GM21526 (cell line): ENCODE measurements at regions not wholly inside any gene's neighbourhood (a gene's known extent, or its start where the extent isn't known, plus 50 kb on each side); places are given as distances from the start of the nearest gene placed in this dataset.
A peak's percentile ranks its signal among the peaks of the same experiment; 100 is the strongest.
"Not testable (repeated sequence)": the region's sequence is repeated elsewhere in the genome, so short reads cannot be mapped to it uniquely, and the experiment has no call there.

Experiments
- ATAC-seq: cut with Tn5 transposase; IDR thresholded peaks from one replicate; pipeline ENCODE4 v1.9.1; 2021; ENCODE audit warnings: moderate library complexity; ENCODE audit not compliant: unreplicated experiment, low FRiP score

DNA sequence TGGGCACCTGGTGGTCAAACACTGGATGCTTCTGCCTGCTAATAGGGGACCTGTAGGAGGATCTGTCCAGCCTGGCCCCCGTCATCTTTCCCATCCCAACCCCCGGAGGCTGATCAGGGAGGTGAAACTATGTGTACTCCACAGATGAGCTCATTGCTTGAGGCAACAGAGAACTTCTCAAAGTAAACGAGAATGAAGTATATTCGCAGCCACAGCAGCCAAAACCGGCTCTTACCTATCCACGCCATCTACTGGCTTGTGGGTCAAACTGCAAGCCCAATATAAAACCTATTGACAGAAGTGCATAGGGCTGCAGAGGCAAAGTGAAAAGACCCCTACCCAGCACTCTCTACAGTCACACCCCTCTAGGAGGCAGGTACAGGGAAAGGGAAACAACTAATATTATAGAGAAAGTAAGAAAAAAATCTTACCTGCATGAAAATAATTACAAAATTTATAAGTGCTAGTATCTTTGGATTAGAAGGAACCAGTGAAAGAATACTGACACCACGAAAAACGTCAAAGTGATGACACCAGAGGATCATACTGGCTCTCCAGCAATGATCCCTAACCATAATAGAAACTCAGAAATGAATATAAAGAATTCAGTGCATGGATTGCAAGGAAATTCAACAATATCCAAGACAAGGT, 973.5 kb downstream of the ANKRD7 start:
- peak; percentile 97 for ATAC-seq

DNA sequence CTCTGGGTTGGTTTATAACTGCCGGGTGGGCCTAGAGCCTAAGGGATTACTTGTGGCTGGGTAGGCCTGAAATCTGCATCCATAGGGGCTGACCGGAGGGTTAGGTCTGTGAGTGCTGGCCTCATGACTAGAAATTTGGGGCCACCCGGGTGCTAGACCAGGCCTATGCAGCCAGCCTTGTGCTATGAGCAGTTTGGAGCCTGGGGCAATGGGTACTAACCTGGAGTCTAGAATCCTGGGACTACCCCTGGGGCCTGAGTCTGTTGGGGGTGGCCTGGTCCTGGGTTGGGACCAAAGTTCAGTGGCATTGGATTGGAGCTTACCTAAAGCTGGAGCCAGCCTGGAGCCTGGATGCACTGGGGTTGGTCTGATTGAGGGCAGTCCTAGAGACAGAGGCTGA, 995.2 kb downstream of the ANKRD7 start:
- no peak for ATAC-seq

DNA sequence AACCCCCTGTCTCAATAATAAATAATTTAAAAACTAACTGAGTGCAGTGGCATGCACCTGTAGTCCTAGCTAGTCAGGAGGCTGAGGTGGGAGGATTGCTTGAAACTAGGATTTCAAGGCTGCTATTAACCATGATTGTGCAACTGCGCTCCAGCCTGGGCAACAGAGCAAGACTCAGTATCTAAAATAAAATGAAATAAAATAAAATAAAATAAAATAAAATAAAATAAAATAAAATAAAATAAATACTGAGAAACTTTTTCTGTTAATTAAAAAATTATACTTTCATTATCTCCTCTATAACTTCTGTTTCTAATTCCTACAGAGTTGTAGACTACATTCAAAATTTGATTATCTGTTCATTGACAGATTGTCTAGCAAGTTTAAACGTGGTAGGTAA, 999.4 kb downstream of the ANKRD7 start:
- no peak for ATAC-seq

DNA sequence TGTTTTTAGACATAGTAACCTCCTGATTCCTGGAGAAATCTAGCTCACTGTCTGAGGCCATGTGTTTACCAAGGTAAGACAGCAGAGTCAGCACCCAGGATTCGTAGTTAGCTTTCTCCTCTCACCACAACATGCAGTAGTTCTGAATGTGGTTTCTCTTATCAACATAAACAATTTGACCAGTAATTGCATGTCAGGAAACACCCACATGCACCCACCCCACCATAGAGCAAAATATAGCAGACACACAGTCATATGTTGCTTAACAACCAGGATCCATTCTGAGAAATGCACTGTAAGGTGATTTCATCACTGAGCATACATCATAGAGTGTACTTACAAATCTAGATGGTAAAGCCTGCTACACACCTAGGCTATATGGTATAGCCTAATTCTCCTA, 1004.0 kb downstream of the ANKRD7 start:
- no peak for ATAC-seq

DNA sequence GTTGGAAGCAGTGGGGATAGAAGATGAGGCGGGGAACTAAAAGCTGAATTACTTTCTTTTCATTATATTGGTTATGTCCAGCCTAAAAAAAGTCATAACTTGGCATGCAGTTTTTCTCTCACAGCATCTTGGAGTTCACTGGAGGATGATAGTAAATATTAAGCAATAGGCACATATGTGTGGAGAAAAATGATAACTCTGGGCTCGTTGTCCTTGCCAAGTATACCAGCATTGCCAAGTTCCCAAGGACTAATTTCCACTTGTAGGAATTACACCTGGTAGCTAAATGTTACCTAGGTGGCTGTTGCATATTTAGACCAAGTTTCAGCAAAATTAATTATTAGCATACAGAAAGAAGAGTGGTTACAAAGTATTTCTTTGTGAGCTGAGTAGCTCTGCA, 1007.6 kb downstream of the ANKRD7 start:
- ATAC-seq: no peak

DNA sequence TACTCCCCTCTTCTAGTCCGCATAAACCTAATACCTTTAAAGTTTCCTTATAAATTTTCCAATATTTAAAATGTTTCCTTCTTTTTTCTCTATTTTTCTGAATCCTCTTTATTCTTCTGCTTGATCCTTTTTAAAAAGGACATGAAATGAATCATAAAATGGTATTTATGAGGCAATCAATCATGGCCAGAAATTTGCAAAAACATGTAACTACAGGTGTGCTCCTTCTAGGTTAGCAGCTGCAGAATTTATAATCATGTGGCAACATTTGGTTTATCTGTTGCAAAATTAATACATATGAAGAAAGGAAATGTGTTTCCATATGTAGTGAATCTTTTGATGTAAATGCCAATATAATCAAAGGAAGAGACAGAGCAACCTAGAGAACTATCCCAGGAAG, 1008.5 kb downstream of the ANKRD7 start:
- no peak for ATAC-seq

DNA sequence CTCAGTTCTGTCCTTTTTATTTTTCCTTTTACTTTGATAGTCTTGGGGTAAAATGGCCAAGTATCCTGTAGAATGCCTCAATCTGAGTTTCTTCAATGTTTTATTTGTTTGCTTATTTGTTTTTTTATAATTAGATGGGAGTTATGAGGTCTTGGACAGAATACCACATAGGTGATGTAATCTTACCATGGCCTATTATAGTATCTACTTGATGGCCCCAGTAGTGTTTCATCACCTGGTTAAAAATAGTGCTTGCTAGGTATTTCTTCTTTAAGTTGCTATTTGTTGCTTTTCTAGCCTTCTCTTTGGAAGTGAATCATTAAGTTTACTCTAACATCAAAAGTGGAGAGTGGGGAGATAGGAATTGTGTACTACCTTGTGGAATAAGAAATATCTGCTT, 1020.0 kb upstream of the KCND2 start:
- no peak for ATAC-seq

DNA sequence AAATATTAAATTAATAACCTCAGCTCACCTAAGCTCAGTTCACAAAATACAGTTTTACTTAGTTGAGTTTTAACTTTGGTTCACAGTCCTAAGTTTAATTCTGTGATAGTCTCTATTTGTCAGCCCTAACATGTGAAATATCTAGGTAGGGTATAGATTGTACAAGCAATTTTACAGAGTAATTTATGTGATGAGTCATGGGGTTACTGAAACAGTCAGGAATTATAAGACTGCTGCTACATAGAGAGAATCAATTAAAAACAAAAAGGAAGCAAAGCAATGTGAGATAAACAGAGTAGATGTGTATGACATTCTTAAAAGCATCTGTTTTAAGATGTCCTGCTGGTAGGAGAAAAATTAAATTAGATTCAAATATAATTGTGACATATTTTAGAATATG, 1018.2 kb upstream of the KCND2 start:
- ATAC-seq: no peak

DNA sequence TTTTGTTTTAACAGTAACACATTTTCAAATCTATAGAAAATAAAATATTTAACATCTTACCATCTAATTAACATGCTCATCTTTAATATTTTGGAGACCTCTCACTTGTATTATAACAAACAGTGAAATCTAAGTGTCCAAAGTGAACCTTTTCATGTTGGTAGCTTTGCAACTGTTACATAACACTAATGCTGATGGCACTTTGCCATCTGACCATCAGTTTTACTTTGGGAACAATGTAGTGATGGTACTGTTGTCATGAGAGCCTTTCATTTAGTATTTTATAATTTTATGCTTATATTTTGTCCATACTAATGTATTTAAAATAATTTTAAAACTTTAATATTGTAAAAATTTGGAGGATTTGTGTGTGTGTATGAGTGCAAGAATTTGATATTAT, 1017.0 kb upstream of the KCND2 start:
- ATAC-seq: no peak

DNA sequence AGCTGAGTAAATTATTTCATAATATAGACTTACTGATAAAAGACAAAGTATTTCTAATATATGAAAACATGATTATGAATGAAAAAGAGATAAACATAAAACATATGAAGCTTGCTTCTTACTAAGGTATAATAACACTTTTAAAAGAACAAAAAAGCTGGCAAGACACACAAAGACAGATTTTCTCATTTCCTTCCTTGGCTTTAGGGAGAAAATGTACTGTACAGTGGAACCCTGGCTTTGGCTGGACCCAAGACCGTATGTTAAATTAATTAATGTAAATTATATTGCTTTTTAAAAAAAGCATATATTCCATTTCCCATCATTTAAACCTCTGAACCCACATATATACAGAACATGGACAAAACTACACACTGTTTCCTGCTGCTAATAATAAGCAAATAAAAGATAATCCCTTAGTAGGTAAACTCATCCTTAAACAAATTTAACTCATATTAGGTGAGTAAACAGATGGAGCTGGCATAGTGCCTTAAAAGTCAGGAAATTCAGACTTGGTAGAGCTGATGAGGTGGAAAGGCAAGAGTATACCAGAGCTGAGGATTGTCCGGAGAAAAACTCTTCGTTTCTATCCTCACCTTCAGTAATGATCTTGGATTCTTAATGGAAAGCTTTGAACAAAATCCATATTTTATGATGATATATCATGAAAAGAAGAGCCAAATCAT, 1016.4 kb upstream of the KCND2 start:
- ATAC-seq: no peak

DNA sequence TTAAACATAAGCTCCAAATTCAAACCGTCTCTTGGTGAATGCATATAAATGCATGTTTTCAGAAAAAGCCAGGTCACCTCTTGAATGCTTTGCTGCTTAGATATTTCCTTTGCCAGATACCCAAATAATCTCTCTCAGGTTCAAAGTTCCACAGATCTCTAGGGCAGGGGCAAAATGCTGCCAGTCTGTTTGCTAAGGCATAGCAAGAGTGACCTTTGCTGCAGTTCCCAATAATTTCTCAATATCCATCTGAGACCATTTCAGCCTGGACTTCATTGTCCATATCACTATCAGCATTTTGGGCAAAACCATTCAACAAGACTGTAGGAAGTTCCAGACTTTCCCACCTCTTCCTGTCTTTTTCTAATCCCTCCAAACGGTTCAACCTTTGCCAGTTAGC, 1006.2 kb upstream of the KCND2 start:
- ATAC-seq: not testable (repeated sequence)

DNA sequence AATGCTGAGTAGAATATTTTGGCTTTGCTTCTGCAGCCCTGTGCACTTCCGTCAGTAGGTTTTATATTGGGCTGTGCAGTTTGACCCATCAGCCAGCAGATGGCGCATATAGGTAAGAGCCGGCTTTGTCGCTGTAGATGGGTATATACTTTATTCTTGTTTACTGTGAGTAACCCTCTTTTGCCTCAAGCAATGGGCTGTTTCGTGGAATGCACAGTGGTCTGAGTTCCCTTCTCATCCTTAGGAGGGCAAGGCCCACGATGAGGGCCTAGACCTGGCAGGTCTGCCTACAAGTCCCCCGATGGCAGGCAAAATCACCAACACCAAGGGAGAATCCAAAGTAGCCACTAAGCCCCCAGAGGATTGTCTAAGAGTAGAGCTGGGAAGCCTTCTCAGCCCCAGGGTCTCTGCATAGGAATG, 1002.9 kb upstream of the KCND2 start:
- peak; percentile 99 for ATAC-seq

DNA sequence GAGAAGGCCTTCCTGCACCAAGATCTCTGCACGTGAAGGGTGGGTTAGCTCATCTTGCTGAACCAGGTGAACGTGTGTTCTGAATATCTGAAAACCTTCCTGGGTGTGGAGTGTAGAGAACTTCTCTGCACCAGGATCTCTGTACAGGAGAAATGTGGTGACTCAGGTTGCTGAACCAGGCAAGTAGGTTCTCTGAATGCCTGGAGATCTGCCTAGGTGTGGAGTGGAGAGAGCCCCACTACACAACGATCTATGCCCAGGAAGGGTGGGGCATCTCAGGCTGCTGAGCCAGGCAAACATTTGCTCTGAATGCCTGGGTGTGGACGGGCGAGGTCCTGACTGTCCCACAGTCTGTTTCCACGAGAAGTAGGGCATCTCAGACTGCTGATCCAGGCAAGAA, 1002.3 kb upstream of the KCND2 start:
- ATAC-seq: no peak

DNA sequence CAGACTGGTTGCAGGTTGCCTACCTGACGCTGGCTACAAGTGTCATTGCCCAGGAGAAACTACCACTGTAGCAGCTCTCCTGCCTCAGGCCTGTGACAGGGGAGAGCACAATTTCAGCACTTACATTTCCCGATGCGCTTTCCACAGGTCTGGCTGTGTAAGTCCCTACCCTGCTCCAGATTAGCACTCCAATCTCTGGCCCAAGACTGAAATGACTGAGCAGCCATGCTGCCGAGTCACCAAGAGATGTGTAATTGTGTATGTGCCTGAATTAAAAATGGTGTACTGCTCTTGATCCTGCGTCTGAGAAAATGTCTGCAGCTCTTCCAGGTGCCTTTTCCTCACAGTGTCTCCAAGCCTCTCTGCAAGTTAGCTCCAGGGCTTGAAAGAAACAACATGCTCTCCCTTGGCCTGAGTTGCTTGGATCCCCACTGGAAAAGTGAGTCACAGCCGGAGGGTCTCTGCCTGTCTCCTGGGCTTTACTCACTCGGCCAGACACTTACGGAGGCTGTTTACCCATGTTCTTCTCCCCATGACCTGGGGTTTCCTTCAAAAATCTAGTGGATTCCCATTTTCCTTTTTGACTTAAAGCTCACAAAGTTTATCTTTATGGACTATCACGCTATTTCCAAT, 1001.7 kb upstream of the KCND2 start:
- no peak for ATAC-seq

DNA sequence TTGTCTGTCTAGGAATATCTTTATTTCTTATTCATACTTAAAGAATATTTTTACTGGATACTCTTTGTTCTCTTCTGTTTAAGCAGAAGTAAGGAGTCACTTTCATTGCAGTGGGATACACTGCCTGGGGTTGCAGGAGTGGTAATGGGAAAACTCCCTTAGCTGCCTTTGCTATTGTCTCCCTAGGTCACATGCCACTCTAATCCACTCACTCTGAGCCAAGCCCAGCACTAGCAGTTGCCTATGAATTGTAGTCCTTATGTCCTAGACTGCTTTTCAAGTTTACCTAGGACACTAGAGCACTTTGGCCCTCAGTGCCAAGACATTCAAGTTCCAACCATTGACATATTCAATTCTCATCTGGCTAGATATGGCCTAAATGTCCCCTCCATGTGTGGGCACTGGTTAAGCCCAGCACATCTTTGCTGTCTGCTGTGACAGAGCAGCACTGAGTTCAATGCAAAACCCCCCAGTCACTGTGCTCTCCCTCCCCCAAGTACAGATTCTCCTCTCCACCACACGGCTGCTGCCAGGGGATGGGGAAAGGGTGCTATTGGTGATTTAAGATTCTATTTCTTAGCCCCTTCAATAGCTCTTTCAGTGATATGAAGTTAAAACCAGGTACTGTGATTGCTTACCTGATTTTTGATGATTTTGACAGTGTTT, 991.7 kb upstream of the KCND2 start:
- no peak for ATAC-seq

DNA sequence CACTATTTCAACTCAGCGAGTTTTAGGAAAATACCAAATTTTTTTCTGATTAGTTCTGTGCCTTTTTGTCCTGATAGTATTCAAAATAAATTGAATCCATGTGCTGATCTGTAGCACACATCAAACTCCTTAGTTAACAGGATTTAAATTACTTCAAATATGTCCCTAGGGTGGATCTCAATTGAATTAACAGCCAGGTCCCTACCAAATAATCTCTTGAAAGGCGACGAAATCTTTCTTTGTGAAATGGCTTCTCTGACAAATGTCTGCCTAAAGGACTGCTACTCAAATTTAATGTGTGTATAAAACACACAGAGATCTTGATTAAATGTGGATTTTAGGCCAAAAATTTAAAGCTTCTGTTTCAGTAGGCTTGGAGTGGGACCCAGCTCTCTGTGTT, 989.6 kb upstream of the KCND2 start:
- ATAC-seq: no peak

DNA sequence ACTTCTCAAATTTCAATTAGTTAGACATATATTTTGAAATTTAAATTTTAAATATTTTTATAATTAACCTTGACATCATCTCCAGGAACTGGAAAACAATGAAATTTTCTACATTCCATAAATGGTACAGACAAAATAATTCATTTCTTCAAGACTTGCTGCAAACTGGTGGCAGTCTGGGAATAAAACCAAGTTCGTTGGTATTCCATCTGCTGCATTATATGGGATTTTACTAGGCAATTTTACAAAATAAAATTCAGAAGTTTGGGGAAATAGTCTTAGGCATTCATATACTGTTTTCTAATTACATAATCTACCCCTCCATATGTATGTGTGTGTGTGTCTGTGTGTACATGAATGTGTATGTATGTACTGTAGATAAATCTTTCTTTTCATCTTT, 984.6 kb upstream of the KCND2 start:
- no peak for ATAC-seq

DNA sequence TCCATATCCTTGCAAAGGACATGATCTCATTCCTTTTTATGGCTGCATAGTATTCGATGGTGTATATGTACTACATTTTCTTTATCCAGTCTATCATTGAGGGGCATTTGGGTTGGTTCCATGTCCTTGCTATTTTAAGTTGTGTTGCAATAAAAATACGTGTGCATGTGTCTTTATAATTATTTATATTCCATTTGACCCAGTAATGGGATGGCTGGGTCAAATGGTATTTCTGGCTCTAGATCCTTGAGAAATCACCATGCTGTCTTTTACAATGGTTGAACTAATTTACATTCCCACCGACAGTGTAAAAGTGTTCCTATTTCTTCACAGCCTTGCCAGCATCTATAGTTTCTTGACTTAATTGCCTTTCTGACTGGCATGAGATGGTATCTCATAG, 972.6 kb upstream of the KCND2 start:
- not testable (repeated sequence) for ATAC-seq

DNA sequence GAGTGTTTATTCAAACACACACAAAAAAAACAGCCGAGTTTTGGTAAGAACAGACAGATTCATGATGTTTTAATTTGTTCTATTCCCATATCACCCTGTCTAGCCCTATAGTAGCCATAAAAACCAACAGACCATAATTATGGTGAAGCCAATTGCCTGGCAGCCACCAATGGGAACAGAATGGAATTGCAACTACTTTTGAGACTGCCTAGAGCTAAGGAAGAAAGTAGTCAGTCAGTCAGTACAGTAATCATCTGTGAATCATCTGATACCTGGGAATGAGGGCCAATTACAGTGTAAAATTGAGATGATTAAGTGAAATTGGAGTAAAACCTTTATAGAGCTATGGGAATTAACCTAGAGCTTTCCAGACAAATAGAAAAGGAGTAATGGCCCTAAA, 952.7 kb upstream of the KCND2 start:
- no peak for ATAC-seq

DNA sequence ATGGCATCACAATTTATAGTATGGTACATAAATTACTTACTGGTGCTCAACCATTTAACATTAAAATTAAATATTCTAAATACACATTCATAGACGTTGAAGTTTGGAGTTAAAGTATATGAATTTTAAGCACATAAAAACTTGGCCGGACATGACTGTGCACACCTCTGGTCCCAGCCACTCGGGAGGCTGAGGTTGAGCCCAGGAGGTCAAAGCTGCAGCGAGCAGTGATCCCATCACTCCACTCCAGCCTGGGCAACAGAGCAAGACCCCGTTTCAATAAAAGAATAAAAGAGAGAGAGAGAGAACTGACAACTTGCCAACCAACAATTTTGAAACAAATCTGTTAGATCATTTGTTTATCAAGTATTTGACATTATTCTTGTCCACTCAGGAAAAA, 943.3 kb upstream of the KCND2 start:
- no peak for ATAC-seq

DNA sequence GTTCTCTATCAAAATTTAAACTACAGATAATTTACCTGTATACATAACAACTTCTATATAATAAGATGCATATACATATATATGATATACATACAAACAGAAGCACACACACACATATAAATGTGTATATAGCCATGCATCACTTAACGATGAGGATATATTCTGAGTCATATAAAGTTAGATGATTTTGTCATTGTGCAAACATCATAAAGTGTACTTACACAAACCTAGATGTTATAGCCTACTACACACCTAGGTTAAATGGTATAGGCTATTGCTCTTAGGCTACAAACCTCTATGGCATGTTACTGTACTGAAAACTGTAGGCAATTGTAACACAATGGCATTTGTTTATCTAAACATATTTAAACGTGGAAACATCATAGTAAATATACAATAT, 937.6 kb upstream of the KCND2 start:
- no peak for ATAC-seq

DNA sequence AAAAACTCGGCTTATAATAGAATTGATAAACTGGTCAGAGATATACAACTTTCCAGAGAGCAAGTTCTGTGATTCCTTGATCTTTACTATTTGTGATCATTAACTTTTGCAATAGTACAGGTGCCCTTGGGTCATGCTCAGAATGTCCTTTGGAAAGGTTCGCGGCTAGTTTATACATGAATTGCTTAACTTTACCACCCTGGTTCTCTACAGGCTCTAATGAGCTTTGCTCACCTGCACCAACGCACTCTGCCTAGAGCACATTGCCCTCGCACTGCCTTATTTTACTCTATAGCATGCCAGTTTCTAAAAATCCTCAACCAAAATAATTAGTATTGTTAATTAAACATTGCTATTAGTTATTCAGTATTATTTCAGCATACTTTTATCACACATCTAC, 931.2 kb upstream of the KCND2 start:
- no peak for ATAC-seq
